Epithelial cell of esophagus (primary cell): ENCODE measurements at regions not wholly inside any gene's neighbourhood (a gene's known extent, or its start where the extent isn't known, plus 50 kb on each side); places are given as distances from the start of the nearest gene placed in this dataset.

ENCODE experiments used
- DNase-seq: peaks from one replicate; pipeline ENCODE4 v3.0.0; 2010; ENCODE audit warnings: low read depth
- H3K4me3 ChIP-seq: 2 replicates; pipeline ENCODE4 v1.5.1; 2011; ENCODE audit warnings: mild to moderate bottlenecking, low read length, control low read depth
- TF ChIP-seq, protein P1 (sequence below): IDR thresholded peaks from 2 replicates; pipeline ENCODE4 v1.5.1; 2011; ENCODE audit warnings: low read depth, mild to moderate bottlenecking, low read length, control low read depth, inconsistent platforms; ENCODE audit not compliant: insufficient read depth; ENCODE audit errors: missing control alignments

- H3K4me3 ChIP-seq, result no peak overlapping the region
- TF ChIP-seq, protein P1, sequence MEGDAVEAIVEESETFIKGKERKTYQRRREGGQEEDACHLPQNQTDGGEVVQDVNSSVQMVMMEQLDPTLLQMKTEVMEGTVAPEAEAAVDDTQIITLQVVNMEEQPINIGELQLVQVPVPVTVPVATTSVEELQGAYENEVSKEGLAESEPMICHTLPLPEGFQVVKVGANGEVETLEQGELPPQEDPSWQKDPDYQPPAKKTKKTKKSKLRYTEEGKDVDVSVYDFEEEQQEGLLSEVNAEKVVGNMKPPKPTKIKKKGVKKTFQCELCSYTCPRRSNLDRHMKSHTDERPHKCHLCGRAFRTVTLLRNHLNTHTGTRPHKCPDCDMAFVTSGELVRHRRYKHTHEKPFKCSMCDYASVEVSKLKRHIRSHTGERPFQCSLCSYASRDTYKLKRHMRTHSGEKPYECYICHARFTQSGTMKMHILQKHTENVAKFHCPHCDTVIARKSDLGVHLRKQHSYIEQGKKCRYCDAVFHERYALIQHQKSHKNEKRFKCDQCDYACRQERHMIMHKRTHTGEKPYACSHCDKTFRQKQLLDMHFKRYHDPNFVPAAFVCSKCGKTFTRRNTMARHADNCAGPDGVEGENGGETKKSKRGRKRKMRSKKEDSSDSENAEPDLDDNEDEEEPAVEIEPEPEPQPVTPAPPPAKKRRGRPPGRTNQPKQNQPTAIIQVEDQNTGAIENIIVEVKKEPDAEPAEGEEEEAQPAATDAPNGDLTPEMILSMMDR, result no peak
- no peak for DNase-seq
Observed at GRCh38 chr2:81087646-81088045, 783.1 kb upstream of the LRRTM1 start.

DNA sequence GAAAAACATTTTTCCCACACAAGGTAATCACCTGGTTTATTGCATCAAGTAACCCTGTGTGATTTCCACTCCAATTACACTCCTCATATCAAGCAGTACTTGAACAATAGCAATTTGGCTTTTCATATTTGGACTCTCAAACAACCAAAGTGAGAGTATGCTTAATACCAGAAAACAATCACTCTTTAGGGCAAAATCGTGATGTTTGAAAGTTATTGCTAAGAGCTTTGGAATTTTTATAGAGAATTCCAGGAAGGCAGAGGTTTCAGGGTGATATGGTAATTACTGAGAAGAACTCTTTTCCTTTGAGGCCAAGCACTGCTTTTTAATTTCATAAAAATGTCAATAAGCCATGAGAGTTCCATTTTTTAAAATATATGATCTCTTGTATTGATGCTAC is 779.5 kb upstream of the LRRTM1 start:
- DNase-seq, result no peak
- TF ChIP-seq, protein P1, result no peak
- no peak overlapping the region for H3K4me3 ChIP-seq

- no peak overlapping the region for H3K4me3 ChIP-seq
- DNase-seq, result no peak
- TF ChIP-seq, protein P1, result no peak
Observed at GRCh38 chr2:81078631-81079030, 774.1 kb upstream of the LRRTM1 start.

- H3K4me3 ChIP-seq, result no peak overlapping the region
- TF ChIP-seq, protein P1, result no peak
- DNase-seq, result no peak
Observed at GRCh38 chr2:81078102-81078501, 773.5 kb upstream of the LRRTM1 start.

DNA sequence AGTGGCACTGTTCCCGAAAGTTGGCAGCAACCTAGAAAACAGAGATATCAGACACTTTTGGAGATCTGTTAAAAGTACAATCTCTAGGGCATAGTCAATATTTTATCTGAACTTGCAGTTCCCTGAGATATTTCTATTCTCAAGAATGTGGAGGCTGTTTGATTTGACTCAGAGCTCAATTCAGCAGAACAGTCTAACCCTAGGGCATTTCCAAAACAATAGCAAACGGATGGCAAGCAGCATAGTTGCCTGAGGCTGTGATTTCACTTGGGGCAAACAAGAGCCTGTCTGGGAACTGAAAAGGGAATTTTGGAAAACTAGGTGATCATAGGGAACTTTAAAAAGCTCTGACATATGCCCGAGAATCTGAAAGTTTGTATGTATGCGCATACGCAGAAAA is 772.8 kb upstream of the LRRTM1 start:
- DNase-seq, result no peak
- TF ChIP-seq, protein P1, result no peak

DNA sequence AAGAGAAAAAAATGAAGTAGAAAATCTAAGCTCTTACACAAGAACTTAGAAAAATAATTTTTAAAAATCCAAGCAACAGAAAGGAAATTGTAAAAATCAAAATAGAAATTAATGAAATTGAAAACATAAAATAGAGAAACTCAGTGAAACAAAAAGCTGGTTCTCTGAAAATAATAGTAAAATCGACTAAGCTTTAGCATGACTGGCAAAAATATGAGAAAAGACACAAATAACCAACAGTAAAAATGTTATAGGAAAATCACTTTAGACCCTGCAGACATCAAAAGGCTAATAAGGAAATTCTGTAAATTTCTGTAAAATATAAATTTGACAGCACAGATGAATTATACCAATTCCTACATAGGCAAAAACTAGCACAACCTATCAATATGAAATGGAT is 768.9 kb upstream of the LRRTM1 start:
- no peak for DNase-seq
- no peak overlapping the region for H3K4me3 ChIP-seq
- TF ChIP-seq, protein P1, result no peak

More for the DNA sequence above, 772.8 kb upstream of the LRRTM1 start:
- no peak overlapping the region for H3K4me3 ChIP-seq

- no peak overlapping the region for H3K4me3 ChIP-seq
- TF ChIP-seq, protein P1, result no peak
- DNase-seq, result no peak
Observed at GRCh38 chr2:81068144-81068543, 763.6 kb upstream of the LRRTM1 start.
